HEK293T (cell line): ENCODE measurements at regions not wholly inside any gene's neighbourhood (a gene's known extent, or its start where the extent isn't known, plus 50 kb on each side); places are given as distances from the start of the nearest gene placed in this dataset.

Source experiments
- CTCF ChIA-PET: fragments of 350-600 bp; formaldehyde crosslinking; extraction: SDS; loops from one replicate; lab custom pipeline; 2021; ENCODE audit warnings: antibody characterized with exemption, inconsistent platforms; lab: Yijun Ruan, JAX
- POLR2A ChIA-PET: fragments of 350-600 bp; formaldehyde crosslinking; extraction: SDS; loops from one replicate; lab custom pipeline; 2020; ENCODE audit warnings: antibody characterized with exemption, inconsistent platforms; lab: Yijun Ruan, JAX
- DNase-seq: peaks from one replicate; pipeline ENCODE4 v3.0.0; 2012; ENCODE audit warnings: mixed read lengths; ENCODE audit errors: extremely low spot score
- ARNT ChIP-seq: fragments of 450-650 bp; IDR thresholded peaks from 2 replicates; pipeline ENCODE4 v1.6.1; 2017; ENCODE audit warnings: mild to moderate bottlenecking
- BHLHE40 ChIP-seq: fragments of 450-650 bp; IDR thresholded peaks from 2 replicates; pipeline ENCODE4 v1.6.1; 2016; ENCODE audit warnings: mild to moderate bottlenecking, moderate library complexity, borderline replicate concordance
- CTBP1 ChIP-seq: fragments of 450-650 bp; IDR thresholded peaks from 2 replicates; pipeline ENCODE4 v1.6.1; 2016; ENCODE audit warnings: borderline replicate concordance
- ELF4 ChIP-seq: fragments of 450-650 bp; IDR thresholded peaks from 2 replicates; pipeline ENCODE4 v1.6.1; 2017; ENCODE audit warnings: antibody characterized with exemption
- FOXA1 ChIP-seq: fragments of 450-650 bp; IDR thresholded peaks from 2 replicates; pipeline ENCODE4 v1.6.1; 2016; ENCODE audit warnings: mild to moderate bottlenecking
- FOXK2 ChIP-seq: fragments of 450-650 bp; IDR thresholded peaks from 2 replicates; pipeline ENCODE4 v1.6.1; 2016; ENCODE audit warnings: mild to moderate bottlenecking
- FOXM1 ChIP-seq: fragments of 450-650 bp; IDR thresholded peaks from 2 replicates; pipeline ENCODE4 v1.6.1; 2017; ENCODE audit warnings: mild to moderate bottlenecking, borderline replicate concordance
- HDGF ChIP-seq: fragments of 450-650 bp; IDR thresholded peaks from 2 replicates; pipeline ENCODE4 v1.6.1; 2017; ENCODE audit warnings: antibody characterized with exemption, borderline replicate concordance
- L3MBTL2 ChIP-seq: fragments of 450-650 bp; conservative IDR thresholded peaks from 2 replicates; pipeline ENCODE4 v1.6.1; 2016; ENCODE audit warnings: mild to moderate bottlenecking
- LEF1 ChIP-seq: fragments of 450-650 bp; IDR thresholded peaks from 2 replicates; pipeline ENCODE4 v1.6.1; 2017; ENCODE audit warnings: mild to moderate bottlenecking, borderline replicate concordance
- NFRKB ChIP-seq: fragments of 450-650 bp; IDR thresholded peaks from 2 replicates; pipeline ENCODE4 v1.6.1; 2016; ENCODE audit warnings: mild to moderate bottlenecking, moderate library complexity
- SP1 ChIP-seq: fragments of 450-650 bp; IDR thresholded peaks from 2 replicates; pipeline ENCODE4 v1.6.1; 2017
- SUZ12 ChIP-seq: fragments of 450-650 bp; IDR thresholded peaks from 2 replicates; pipeline ENCODE4 v1.6.1; 2016; ENCODE audit warnings: mild to moderate bottlenecking
- TARDBP ChIP-seq: fragments of 450-650 bp; IDR thresholded peaks from 2 replicates; pipeline ENCODE4 v1.6.1; 2016
- ZNF384 ChIP-seq: fragments of 450-650 bp; IDR thresholded peaks from 2 replicates; pipeline ENCODE4 v1.6.1; 2016
- TF ChIP-seq, protein P1 (sequence below): fragments of 450-650 bp; IDR thresholded peaks from 2 replicates; pipeline ENCODE4 v1.6.1; 2016

DNA sequence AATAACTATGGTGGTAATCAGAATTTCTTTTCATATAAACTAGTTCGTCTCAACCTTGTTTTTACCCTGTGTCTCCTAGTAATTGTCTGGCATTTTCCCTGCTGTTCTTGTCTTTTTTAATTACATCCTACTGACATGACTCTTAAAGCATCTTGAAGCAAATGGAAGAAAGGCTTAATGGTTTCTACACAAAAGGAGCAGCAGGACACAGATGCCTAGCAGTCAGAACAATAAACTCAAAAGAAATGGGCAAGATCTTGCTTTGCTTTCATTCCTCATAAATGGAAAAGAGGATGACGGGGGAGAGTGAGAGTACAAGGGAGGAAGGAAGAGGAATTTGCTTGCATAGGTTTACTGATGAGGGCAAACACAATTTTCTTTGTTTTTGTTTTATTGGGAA, 293.2 kb upstream of the EMCN start:
- no peak for TF ChIP-seq FOXA1
- DNase-seq, result no peak
- ChIA-PET CTCF (no interaction called here), POLR2A (no interaction called here)

DNA sequence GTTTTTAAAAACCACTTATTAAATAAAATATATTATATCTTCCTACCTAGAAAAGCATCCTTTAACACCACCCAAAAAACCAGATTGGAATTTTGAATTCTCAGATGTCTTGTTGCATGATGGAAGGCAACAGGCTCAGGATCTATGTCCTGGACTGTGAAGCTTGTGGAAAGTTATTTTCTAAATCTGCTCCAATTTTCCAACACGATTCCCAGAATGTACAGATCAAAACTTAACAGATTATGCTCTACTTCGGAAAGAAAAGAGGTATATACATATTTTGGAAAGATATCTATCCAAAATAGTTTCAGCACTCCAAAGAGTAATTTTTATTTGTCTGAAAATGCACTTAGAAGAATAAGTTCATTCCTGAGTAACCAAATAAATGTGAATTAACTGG, 291.7 kb upstream of the EMCN start:
- ChIA-PET CTCF (no interaction called here), POLR2A (no interaction called here)
- TF ChIP-seq NFRKB, result no peak
- no peak for TF ChIP-seq FOXK2
- no peak for TF ChIP-seq SP1
- no peak for TF ChIP-seq HDGF
- TF ChIP-seq CTBP1, result no peak
- TF ChIP-seq ZNF384, result no peak
- TF ChIP-seq LEF1, result no peak
- TF ChIP-seq SUZ12, result no peak
- no peak for DNase-seq

DNA sequence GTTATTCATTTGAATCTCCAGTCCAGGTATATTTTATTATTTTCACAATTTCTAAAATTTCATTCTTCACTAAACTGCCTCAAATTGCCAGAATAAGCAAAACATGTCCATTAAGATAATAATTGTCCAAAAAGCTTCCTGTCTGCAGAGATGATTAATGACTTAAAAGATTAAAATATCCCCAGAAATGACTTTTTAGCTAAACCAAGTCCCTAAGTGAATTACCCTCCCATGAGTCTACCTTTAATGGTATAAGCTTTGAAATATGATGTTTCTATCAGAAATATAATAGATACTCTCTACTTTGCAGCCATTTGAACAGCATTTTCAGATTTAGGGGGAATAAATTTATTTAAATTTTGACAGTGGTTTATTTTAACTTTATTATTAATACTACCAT, 289.2 kb upstream of the EMCN start:
- no peak for DNase-seq
- CTCF ChIA-PET, result interaction anchor here (0.5 kb wide), 1 partner anchor 310 kb away, joined by 5 read pairs; no protein-coding TSS in a partner anchor
- TF ChIP-seq, protein P1, sequence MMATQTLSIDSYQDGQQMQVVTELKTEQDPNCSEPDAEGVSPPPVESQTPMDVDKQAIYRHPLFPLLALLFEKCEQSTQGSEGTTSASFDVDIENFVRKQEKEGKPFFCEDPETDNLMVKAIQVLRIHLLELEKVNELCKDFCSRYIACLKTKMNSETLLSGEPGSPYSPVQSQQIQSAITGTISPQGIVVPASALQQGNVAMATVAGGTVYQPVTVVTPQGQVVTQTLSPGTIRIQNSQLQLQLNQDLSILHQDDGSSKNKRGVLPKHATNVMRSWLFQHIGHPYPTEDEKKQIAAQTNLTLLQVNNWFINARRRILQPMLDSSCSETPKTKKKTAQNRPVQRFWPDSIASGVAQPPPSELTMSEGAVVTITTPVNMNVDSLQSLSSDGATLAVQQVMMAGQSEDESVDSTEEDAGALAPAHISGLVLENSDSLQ, result no peak
- TF ChIP-seq CTBP1 (no peak), NFRKB (no peak), SUZ12 (no peak), ZNF384 (no peak), FOXK2 (no peak)
- POLR2A ChIA-PET, result no interaction called here

GRCh38 chr4:100805538-100805937, 287.7 kb upstream of the EMCN start:
- POLR2A ChIA-PET, result no interaction called here

GRCh38 chr4:100804576-100805360, 286.9 kb upstream of the EMCN start:
- TF ChIP-seq ARNT, result no peak
- no peak for TF ChIP-seq FOXK2
- TF ChIP-seq FOXA1, result no peak
- no peak for TF ChIP-seq TARDBP
- no peak for TF ChIP-seq LEF1
- TF ChIP-seq, protein P1, result no peak
- no peak for TF ChIP-seq SUZ12
- TF ChIP-seq HDGF, result no peak
- no peak for TF ChIP-seq L3MBTL2
- TF ChIP-seq BHLHE40, result no peak
- TF ChIP-seq FOXM1, result no peak
- no peak for TF ChIP-seq CTBP1
- TF ChIP-seq SP1, result no peak
- TF ChIP-seq ZNF384, result no peak
- no peak for TF ChIP-seq ELF4
- no peak for TF ChIP-seq NFRKB
- CTCF ChIA-PET, result no interaction called here
- DNase-seq, result no peak
- POLR2A ChIA-PET, result no interaction called here

More at GRCh38 chr4:100805538-100805937, 287.7 kb upstream of the EMCN start:
- DNase-seq, result no peak
- CTCF ChIA-PET, result no interaction called here
- TF ChIP-seq FOXM1 (no peak), FOXA1 (no peak), TARDBP (no peak), HDGF (no peak), ELF4 (no peak), LEF1 (no peak), ARNT (no peak), L3MBTL2 (no peak)

- ChIA-PET POLR2A (no interaction called here), CTCF (no interaction called here)
- TF ChIP-seq CTBP1, result no peak
- TF ChIP-seq LEF1, result no peak
- TF ChIP-seq FOXM1, result no peak
- TF ChIP-seq ZNF384, result no peak
- TF ChIP-seq TARDBP, result no peak
- no peak for TF ChIP-seq ARNT
- TF ChIP-seq, protein P1, result no peak
- no peak for TF ChIP-seq ELF4
- no peak for TF ChIP-seq FOXK2
- no peak for TF ChIP-seq L3MBTL2
- TF ChIP-seq SUZ12, result no peak
- DNase-seq, result no peak
Measured at GRCh38 chr4:100803751-100804150, 285.9 kb upstream of the EMCN start.
